ENCODE measurements at regions not wholly inside any gene's neighbourhood (a gene's known extent, or its start where the extent isn't known, plus 50 kb on each side); places are given as distances from the start of the nearest gene placed in this dataset.
"Not testable (repeated sequence)": the region's sequence is repeated elsewhere in the genome, so short reads cannot be mapped to it uniquely, and the experiment has no call there.

- not testable (repeated sequence) for H4K8ac ChIP-seq (ENCODE audit: low read depth, low read length); H2AK5ac ChIP-seq (ENCODE audit: low read depth, low read length); H2BK120ac ChIP-seq (ENCODE audit: low read depth, low read length); H3K36me3 ChIP-seq (replicated peaks in 1 of 2; ENCODE audit: control insufficient read depth in 2 of 2, insufficient read depth in 2 of 2, low read length in 2 of 2); H2AFZ ChIP-seq (ENCODE audit: low read length); H3K9me3 ChIP-seq (replicated peaks in 1 of 2; ENCODE audit: control insufficient read depth in 2 of 2, insufficient read depth in 1 of 2, low read depth in 1 of 2, low read length in 2 of 2); H2BK5ac ChIP-seq (ENCODE audit: low read length); H3K4me1 ChIP-seq (ENCODE audit: control insufficient read depth in 2 of 2, insufficient read depth in 1 of 2, low read depth in 1 of 2, low read length in 2 of 2); H3K14ac ChIP-seq (ENCODE audit: low read length); H4K91ac ChIP-seq (ENCODE audit: low read depth, low read length, poor library complexity); DNase-seq (ENCODE audit: low spot score); H3K9ac ChIP-seq (ENCODE audit: low read depth, low read length, poor library complexity); H3K18ac ChIP-seq (ENCODE audit: low read length); H3K4me2 ChIP-seq (ENCODE audit: insufficient read depth, low read length, poor library complexity, severe bottlenecking); H3K4ac ChIP-seq (ENCODE audit: low read length); H2BK15ac ChIP-seq (ENCODE audit: low read length); H3K4me3 ChIP-seq (ENCODE audit: low read length in 2 of 2); H2BK12ac ChIP-seq (ENCODE audit: low read length); H3K23ac ChIP-seq (ENCODE audit: low read depth, low read length, poor library complexity); H3K79me1 ChIP-seq (ENCODE audit: low read depth, low read length); H3K27ac ChIP-seq (replicated peaks; ENCODE audit: low read length); H3K27me3 ChIP-seq (ENCODE audit: control insufficient read depth in 3 of 3, insufficient read depth in 3 of 3, low read depth in 1 of 3, low read length in 3 of 3)
These were observed 119.0 kb upstream of the CARMIL1 start for GRCh38 chr6:25160134-25160533.

- Histone ChIP-seq H3K18ac (ENCODE audit: low read length) (no peak overlapping the region), H2BK12ac (ENCODE audit: low read length) (no peak overlapping the region), H4K8ac (ENCODE audit: low read depth, low read length) (no peak overlapping the region), H3K27me3 (ENCODE audit: control insufficient read depth in 3 of 3, insufficient read depth in 3 of 3, low read depth in 1 of 3, low read length in 3 of 3) (peaks cover 0 to 10% (median 0%) of the 10 kb centered on the region in 3 experiments), H3K9ac (ENCODE audit: low read depth, low read length, poor library complexity) (no peak overlapping the region), H2BK5ac (ENCODE audit: low read length) (no peak overlapping the region), H3K9me3 (replicated peaks in 1 of 2; ENCODE audit: control insufficient read depth in 2 of 2, insufficient read depth in 1 of 2, low read depth in 1 of 2, low read length in 2 of 2) (no peaks in the 10 kb centered on the region), H2BK15ac (ENCODE audit: low read length) (no peak overlapping the region), H3K79me1 (ENCODE audit: low read depth, low read length) (no peaks in the 10 kb centered on the region), H3K4me2 (ENCODE audit: insufficient read depth, low read length, poor library complexity, severe bottlenecking) (no peak overlapping the region), H2AK5ac (ENCODE audit: low read depth, low read length) (no peak overlapping the region), H3K23ac (ENCODE audit: low read depth, low read length, poor library complexity) (no peak overlapping the region), H3K4ac (ENCODE audit: low read length) (no peak overlapping the region), H3K27ac (replicated peaks; ENCODE audit: low read length) (no peak overlapping the region), H2AFZ (ENCODE audit: low read length) (no peak overlapping the region), H3K4me1 (ENCODE audit: control insufficient read depth in 2 of 2, insufficient read depth in 1 of 2, low read depth in 1 of 2, low read length in 2 of 2) (no peaks in the 10 kb centered on the region), H3K4me3 (ENCODE audit: low read length in 2 of 2) (no peak overlapping the region), H3K36me3 (replicated peaks in 1 of 2; ENCODE audit: control insufficient read depth in 2 of 2, insufficient read depth in 2 of 2, low read length in 2 of 2) (no peaks in the 10 kb centered on the region), H4K91ac (ENCODE audit: low read depth, low read length, poor library complexity) (no peak overlapping the region), H2BK120ac (ENCODE audit: low read depth, low read length) (no peak overlapping the region), H3K14ac (ENCODE audit: low read length) (no peak overlapping the region)
- DNase-seq (ENCODE audit: low spot score): no peak
- no CpG with 5 or more reads among the region's 7 CpGs for WGBS, 2 donors (ENCODE audit: extremely low coverage in 2 of 2, insufficient read length in 2 of 2, insufficient replicate concordance in 1 of 2)
These were observed 114.0 kb upstream of the CARMIL1 start for GRCh38 chr6:25165177-25165576.

- Histone ChIP-seq H2BK5ac (ENCODE audit: low read length) (no peak overlapping the region), H2AK5ac (ENCODE audit: low read depth, low read length) (no peak overlapping the region), H3K4ac (ENCODE audit: low read length) (no peak overlapping the region), H3K14ac (ENCODE audit: low read length) (no peak overlapping the region), H3K36me3 (replicated peaks in 1 of 2; ENCODE audit: control insufficient read depth in 2 of 2, insufficient read depth in 2 of 2, low read length in 2 of 2) (no peaks in the 10 kb centered on the region), H4K91ac (ENCODE audit: low read depth, low read length, poor library complexity) (no peak overlapping the region), H3K9me3 (replicated peaks in 1 of 2; ENCODE audit: control insufficient read depth in 2 of 2, insufficient read depth in 1 of 2, low read depth in 1 of 2, low read length in 2 of 2) (no peaks in the 10 kb centered on the region), H3K18ac (ENCODE audit: low read length) (no peak overlapping the region), H3K9ac (ENCODE audit: low read depth, low read length, poor library complexity) (no peak overlapping the region), H2BK12ac (ENCODE audit: low read length) (no peak overlapping the region), H3K79me1 (ENCODE audit: low read depth, low read length) (no peaks in the 10 kb centered on the region), H3K4me1 (ENCODE audit: control insufficient read depth in 2 of 2, insufficient read depth in 1 of 2, low read depth in 1 of 2, low read length in 2 of 2) (no peaks in the 10 kb centered on the region), H3K27me3 (ENCODE audit: control insufficient read depth in 3 of 3, insufficient read depth in 3 of 3, low read depth in 1 of 3, low read length in 3 of 3) (peaks cover 0 to 13% (median 0%) of the 10 kb centered on the region in 3 experiments), H2BK15ac (ENCODE audit: low read length) (no peak overlapping the region), H2BK120ac (ENCODE audit: low read depth, low read length) (no peak overlapping the region), H2AFZ (ENCODE audit: low read length) (no peak overlapping the region), H3K27ac (replicated peaks; ENCODE audit: low read length) (no peak overlapping the region), H3K4me3 (ENCODE audit: low read length in 2 of 2) (no peak overlapping the region), H3K23ac (ENCODE audit: low read depth, low read length, poor library complexity) (no peak overlapping the region), H3K4me2 (ENCODE audit: insufficient read depth, low read length, poor library complexity, severe bottlenecking) (no peak overlapping the region), H4K8ac (ENCODE audit: low read depth, low read length) (no peak overlapping the region)
- no peak for DNase-seq (ENCODE audit: low spot score)
- no CpG with 5 or more reads among the region's 1 CpG for WGBS, 2 donors (ENCODE audit: extremely low coverage in 2 of 2, insufficient read length in 2 of 2, insufficient replicate concordance in 1 of 2)
These were observed 113.4 kb upstream of the CARMIL1 start for GRCh38 chr6:25165800-25166199.

- DNase-seq (ENCODE audit: low spot score): no peak
- H2AK5ac ChIP-seq (ENCODE audit: low read depth, low read length): no peak overlapping the region
- H3K14ac ChIP-seq (ENCODE audit: low read length): no peak overlapping the region
- H3K4me2 ChIP-seq (ENCODE audit: insufficient read depth, low read length, poor library complexity, severe bottlenecking): no peak overlapping the region
- no peak overlapping the region for H3K9ac ChIP-seq (ENCODE audit: low read depth, low read length, poor library complexity)
- WGBS, 2 donors (ENCODE audit: extremely low coverage in 2 of 2, insufficient read length in 2 of 2, insufficient replicate concordance in 1 of 2): no CpG with 5 or more reads among the region's 6 CpGs
- no peak overlapping the region for H2BK5ac ChIP-seq (ENCODE audit: low read length)
- no peak overlapping the region for H3K27ac ChIP-seq (replicated peaks; ENCODE audit: low read length)
- H3K18ac ChIP-seq (ENCODE audit: low read length): no peak overlapping the region
- H3K36me3 ChIP-seq (replicated peaks in 1 of 2; ENCODE audit: control insufficient read depth in 2 of 2, insufficient read depth in 2 of 2, low read length in 2 of 2): no peaks in the 10 kb centered on the region
- H3K9me3 ChIP-seq (replicated peaks in 1 of 2; ENCODE audit: control insufficient read depth in 2 of 2, insufficient read depth in 1 of 2, low read depth in 1 of 2, low read length in 2 of 2): no peaks in the 10 kb centered on the region
- no peak overlapping the region for H3K4me3 ChIP-seq (ENCODE audit: low read length in 2 of 2)
- H3K27me3 ChIP-seq (ENCODE audit: control insufficient read depth in 3 of 3, insufficient read depth in 3 of 3, low read depth in 1 of 3, low read length in 3 of 3): peaks cover 0 to 13% (median 0%) of the 10 kb centered on the region in 3 experiments
- no peak overlapping the region for H2BK15ac ChIP-seq (ENCODE audit: low read length)
- no peak overlapping the region for H2BK120ac ChIP-seq (ENCODE audit: low read depth, low read length)
- no peaks in the 10 kb centered on the region for H3K4me1 ChIP-seq (ENCODE audit: control insufficient read depth in 2 of 2, insufficient read depth in 1 of 2, low read depth in 1 of 2, low read length in 2 of 2)
- no peak overlapping the region for H4K91ac ChIP-seq (ENCODE audit: low read depth, low read length, poor library complexity)
- H3K4ac ChIP-seq (ENCODE audit: low read length): no peak overlapping the region
- no peak overlapping the region for H3K23ac ChIP-seq (ENCODE audit: low read depth, low read length, poor library complexity)
- no peaks in the 10 kb centered on the region for H3K79me1 ChIP-seq (ENCODE audit: low read depth, low read length)
- H4K8ac ChIP-seq (ENCODE audit: low read depth, low read length): no peak overlapping the region
- H2AFZ ChIP-seq (ENCODE audit: low read length): no peak overlapping the region
- H2BK12ac ChIP-seq (ENCODE audit: low read length): no peak overlapping the region
These were observed 112.0 kb upstream of the CARMIL1 start for GRCh38 chr6:25166955-25167748.
